ENCODE measurements at regions not wholly inside any gene's neighbourhood (a gene's known extent, or its start where the extent isn't known, plus 50 kb on each side); places are given as distances from the start of the nearest gene placed in this dataset.
"Not testable (repeated sequence)": the region's sequence is repeated elsewhere in the genome, so short reads cannot be mapped to it uniquely, and the experiment has no call there.

GRCh38 chr11:122597511-122597910 is 58.0 kb upstream of the UBASH3B start:
- Histone ChIP-seq H3K4me3 (no peak overlapping the region), H3K27me3 (peaks cover 7% of the 10 kb centered on the region), H3K4me1 (no peaks in the 10 kb centered on the region), H3K27ac (no peak overlapping the region), H3K36me3 (no peaks in the 10 kb centered on the region), H3K9me3 (no peaks in the 10 kb centered on the region)
- no peak for ATAC-seq
- TF ChIP-seq CTCF (IDR thresholded peaks at IDR 0.05) (no peak), POLR2A (IDR thresholded peaks at IDR 0.05) (no peak), POLR2AphosphoS5 (IDR thresholded peaks at IDR 0.05) (no peak)
- WGBS, 2 donors (ENCODE audit: low coverage in 1 of 2): 73 to 87% methylated on average over 2 of the region's 2 CpGs

- no peak for TF ChIP-seq POLR2A (IDR thresholded peaks at IDR 0.05)
- no peak for TF ChIP-seq POLR2AphosphoS5 (IDR thresholded peaks at IDR 0.05)
- no peak for TF ChIP-seq CTCF (IDR thresholded peaks at IDR 0.05)
- no peak for TF ChIP-seq EP300 (IDR thresholded peaks at IDR 0.05)
- no peaks in the 10 kb centered on the region for H3K4me1 ChIP-seq
- no peak overlapping the region for H3K27ac ChIP-seq
- no peak overlapping the region for H3K4me3 ChIP-seq
- peaks cover 13% of the 10 kb centered on the region for H3K27me3 ChIP-seq
- H3K9me3 ChIP-seq: no peaks in the 10 kb centered on the region
- no peaks in the 10 kb centered on the region for H3K36me3 ChIP-seq
- no peak for ATAC-seq
- 54 to 100% methylated on average over 1 to 3 of the region's 3 CpGs for WGBS, 2 donors (ENCODE audit: low coverage in 1 of 2)
Measured at GRCh38 chr11:122594986-122595645, 60.4 kb upstream of the UBASH3B start.

GRCh38 chr11:122593473-122594420 is 61.8 kb upstream of the UBASH3B start:
- Histone ChIP-seq H3K36me3 (no peaks in the 10 kb centered on the region), H3K9me3 (no peaks in the 10 kb centered on the region), H3K4me3 (no peak overlapping the region), H3K4me1 (no peaks in the 10 kb centered on the region), H3K27ac (no peak overlapping the region), H3K27me3 (peaks cover 18% of the 10 kb centered on the region)
- TF ChIP-seq POLR2A (IDR thresholded peaks at IDR 0.05) (no peak), POLR2AphosphoS5 (IDR thresholded peaks at IDR 0.05) (no peak)
- WGBS, 2 donors (ENCODE audit: low coverage in 1 of 2): 85% methylated on average over 3 to 4 of the region's 4 CpGs
- ATAC-seq: no peak

- no peaks in the 10 kb centered on the region for H3K4me1 ChIP-seq
- no peak for ATAC-seq
- peaks cover 20% of the 10 kb centered on the region for H3K27me3 ChIP-seq
- 64 to 76% methylated on average over 6 of the region's 6 CpGs for WGBS, 2 donors (ENCODE audit: low coverage in 1 of 2)
- no peak overlapping the region for H3K27ac ChIP-seq
- no peaks in the 10 kb centered on the region for H3K36me3 ChIP-seq
- no peak overlapping the region for H3K4me3 ChIP-seq
- no peak for TF ChIP-seq POLR2AphosphoS5 (IDR thresholded peaks at IDR 0.05)
- no peak for TF ChIP-seq CTCF (IDR thresholded peaks at IDR 0.05)
- TF ChIP-seq POLR2A (IDR thresholded peaks at IDR 0.05): no peak
- no peak for TF ChIP-seq EP300 (IDR thresholded peaks at IDR 0.05)
- peaks cover 0 to 5% (median 0%) of the 10 kb centered on the region in 3 donors for H3K9me3 ChIP-seq
Measured at GRCh38 chr11:122592641-122593040, 62.9 kb upstream of the UBASH3B start.

GRCh38 chr11:122584670-122585069 is 70.9 kb upstream of the UBASH3B start:
- WGBS, 2 donors (ENCODE audit: low coverage in 1 of 2): 63 to 65% methylated on average over 6 to 8 of the region's 8 CpGs
- Histone ChIP-seq H3K36me3 (no peaks in the 10 kb centered on the region), H3K27ac (no peak overlapping the region), H3K4me3 (no peak overlapping the region), H3K9me3 (peaks cover 0 to 5% (median 0%) of the 10 kb centered on the region in 3 donors), H3K4me1 (peaks cover 0 to 4% (median 0%) of the 10 kb centered on the region in 3 donors), H3K27me3 (peaks cover 7% of the 10 kb centered on the region)
- no peak for ATAC-seq
- no peak for TF ChIP-seq EP300 (IDR thresholded peaks at IDR 0.05)
- no peak for TF ChIP-seq POLR2AphosphoS5 (IDR thresholded peaks at IDR 0.05)
- no peak for TF ChIP-seq POLR2A (IDR thresholded peaks at IDR 0.05)
- TF ChIP-seq CTCF (IDR thresholded peaks at IDR 0.05): no peak

- 49 to 55% methylated on average over 10 to 11 of the region's 13 CpGs for WGBS, 2 donors (ENCODE audit: low coverage in 1 of 2)
- not testable (repeated sequence) for H3K27ac ChIP-seq, H3K36me3 ChIP-seq, H3K27me3 ChIP-seq, H3K4me3 ChIP-seq, H3K9me3 ChIP-seq, ATAC-seq, H3K4me1 ChIP-seq
Measured at GRCh38 chr11:122580071-122580470, 75.5 kb upstream of the UBASH3B start.
